Esophagus muscularis mucosa (tissue), 3 donors: ENCODE measurements at regions not wholly inside any gene's neighbourhood (a gene's known extent, or its start where the extent isn't known, plus 50 kb on each side); places are given as distances from the start of the nearest gene placed in this dataset.

Experiments
- POLR2A ChIP-seq: fragments of 450-650 bp; IDR thresholded peaks from one replicate; pipeline ENCODE4 v1.6.1; 2017; ENCODE audit warnings: antibody characterized with exemption, moderate library complexity, mild to moderate bottlenecking, low read depth
- POLR2AphosphoS5 ChIP-seq, 2 donors: sonication (generic); formaldehyde crosslinking; IDR thresholded peaks; one replicate each; pipeline ENCODE4 v1.6.1; 2017; ENCODE audit warnings: antibody characterized with exemption in 2 of 2
- TF ChIP-seq, protein P1 (sequence below), 3 experiments: fragments of 200-600 bp in 2 of 3; fragments of 450-650 bp in 1 of 3; sonication (generic) in 2 of 3; IDR thresholded peaks; one replicate each; pipeline ENCODE4 v1.5.1; 2017 to 2019; ENCODE audit warnings: antibody characterized with exemption in 3 of 3, mild to moderate bottlenecking in 2 of 3, moderate library complexity in 1 of 3

DNA sequence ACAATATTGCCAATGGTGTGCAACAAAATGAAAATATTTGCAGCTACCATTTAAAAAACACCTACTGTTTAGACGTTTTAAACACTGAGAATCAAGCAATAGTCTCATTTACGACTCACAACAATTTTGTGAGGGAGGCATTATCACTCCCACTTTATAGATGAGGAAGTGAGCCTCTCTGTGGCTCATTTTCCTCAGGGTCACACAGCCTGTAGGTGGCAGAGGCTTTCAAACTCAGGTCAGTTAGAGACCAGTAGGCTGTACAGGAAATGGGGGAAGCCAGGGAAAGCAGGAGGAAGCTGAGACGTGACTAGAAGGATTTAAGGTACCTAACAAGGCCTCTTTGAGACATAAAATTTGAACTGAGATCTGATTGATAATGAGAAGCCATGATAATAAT, 95.0 kb upstream of the ZNF521 start:
- TF ChIP-seq, protein P1, sequence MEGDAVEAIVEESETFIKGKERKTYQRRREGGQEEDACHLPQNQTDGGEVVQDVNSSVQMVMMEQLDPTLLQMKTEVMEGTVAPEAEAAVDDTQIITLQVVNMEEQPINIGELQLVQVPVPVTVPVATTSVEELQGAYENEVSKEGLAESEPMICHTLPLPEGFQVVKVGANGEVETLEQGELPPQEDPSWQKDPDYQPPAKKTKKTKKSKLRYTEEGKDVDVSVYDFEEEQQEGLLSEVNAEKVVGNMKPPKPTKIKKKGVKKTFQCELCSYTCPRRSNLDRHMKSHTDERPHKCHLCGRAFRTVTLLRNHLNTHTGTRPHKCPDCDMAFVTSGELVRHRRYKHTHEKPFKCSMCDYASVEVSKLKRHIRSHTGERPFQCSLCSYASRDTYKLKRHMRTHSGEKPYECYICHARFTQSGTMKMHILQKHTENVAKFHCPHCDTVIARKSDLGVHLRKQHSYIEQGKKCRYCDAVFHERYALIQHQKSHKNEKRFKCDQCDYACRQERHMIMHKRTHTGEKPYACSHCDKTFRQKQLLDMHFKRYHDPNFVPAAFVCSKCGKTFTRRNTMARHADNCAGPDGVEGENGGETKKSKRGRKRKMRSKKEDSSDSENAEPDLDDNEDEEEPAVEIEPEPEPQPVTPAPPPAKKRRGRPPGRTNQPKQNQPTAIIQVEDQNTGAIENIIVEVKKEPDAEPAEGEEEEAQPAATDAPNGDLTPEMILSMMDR (IDR thresholded peaks at IDR 0.05), result no peak
- TF ChIP-seq POLR2AphosphoS5 (IDR thresholded peaks at IDR 0.05) (no peak), POLR2A (no peak)
